ENCODE measurements at regions not wholly inside any gene's neighbourhood (a gene's known extent, or its start where the extent isn't known, plus 50 kb on each side); places are given as distances from the start of the nearest gene placed in this dataset.

GRCh38 chr14:104458845-104459244, 120.7 kb upstream of the C14orf180 start:
- no peak for TF ChIP-seq CTCF (IDR thresholded peaks at IDR 0.05)
- no peak for TF ChIP-seq POLR2A (IDR thresholded peaks at IDR 0.05)

Measured in breast epithelium (tissue), 3 donors.